SH-SY5Y (cell line): ENCODE measurements at regions not wholly inside any gene's neighbourhood (a gene's known extent, or its start where the extent isn't known, plus 50 kb on each side); places are given as distances from the start of the nearest gene placed in this dataset.

Experiments used
- GATA2 ChIP-seq: IDR thresholded peaks from 2 replicates; pipeline ENCODE4 v1.6.1; 2011; ENCODE audit warnings: mild to moderate bottlenecking, low read depth, low read length
- GATA3 ChIP-seq: IDR thresholded peaks from 2 replicates; pipeline ENCODE4 v1.6.1; 2011; ENCODE audit warnings: low read depth, mild to moderate bottlenecking, low read length, moderate library complexity

DNA sequence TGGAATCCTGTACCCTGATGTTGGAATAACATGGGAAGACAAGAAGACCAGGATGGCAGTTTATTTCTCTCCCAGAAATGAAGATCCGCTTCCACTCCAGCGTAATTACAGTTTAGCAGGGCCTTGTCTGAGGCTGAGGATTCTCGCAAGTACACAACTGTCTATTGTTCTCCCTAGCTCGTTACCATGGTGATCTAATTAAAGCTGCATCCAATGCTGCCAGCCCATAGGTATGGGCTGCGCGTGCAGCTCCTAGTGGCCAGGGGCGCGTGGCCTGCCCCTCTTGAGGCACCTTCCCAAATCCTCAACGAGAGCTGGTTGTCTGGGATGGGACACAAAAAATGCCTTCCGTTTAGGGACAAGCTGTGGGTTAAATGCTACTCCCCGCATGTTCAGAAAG lies 344.9 kb downstream of the CYRIA start:
- TF ChIP-seq GATA2 (no peak), GATA3 (no peak)
